Cardiac fibroblast (primary cell): ENCODE measurements at regions not wholly inside any gene's neighbourhood (a gene's known extent, or its start where the extent isn't known, plus 50 kb on each side); places are given as distances from the start of the nearest gene placed in this dataset.

Experiments
- DNase-seq, 2 donors: peaks; one replicate each; pipeline versions ENCODE4 v3.0.0 to v3.0.0-alpha.2; 2010; ENCODE audit warnings: low read depth in 2 of 2
- H3K4me3 ChIP-seq, 2 donors: replicated peaks in 1 of 2; 1 replicate in 1 of 2; 2 replicates in 1 of 2; pipeline ENCODE4 v1.5.1; 2011; ENCODE audit warnings: low read depth in 2 of 2, low read length in 2 of 2, mild to moderate bottlenecking in 2 of 2, moderate library complexity in 1 of 2
- CTCF ChIP-seq: IDR thresholded peaks from one replicate; pipeline ENCODE4 v1.5.1; 2011; ENCODE audit warnings: low read depth, mild to moderate bottlenecking, low read length, inconsistent platforms

DNA sequence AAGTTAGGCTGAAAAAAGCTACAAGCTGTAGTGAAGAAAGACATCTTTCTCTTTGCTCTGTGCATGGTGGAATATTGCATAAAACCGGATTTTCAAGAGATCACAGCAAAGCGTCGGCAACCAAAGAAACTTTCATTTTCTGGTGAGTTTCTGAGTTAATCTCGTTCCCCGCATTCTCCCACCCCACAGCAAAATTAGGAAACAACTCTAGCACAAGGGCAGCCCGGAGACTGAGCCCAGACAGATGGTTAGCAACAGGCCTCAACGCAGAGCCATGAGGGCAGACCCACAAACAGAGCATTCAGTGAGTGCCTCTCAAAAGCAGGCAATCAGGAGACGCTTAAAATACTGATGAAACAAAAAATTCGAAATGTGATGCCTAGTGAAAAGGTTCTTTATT, 396.1 kb upstream of the KLF6 start:
- no peak for DNase-seq
- H3K4me3 ChIP-seq, result no peak overlapping the region
- TF ChIP-seq CTCF, result no peak

- peak in 1 of 2 donors; percentile 5 for DNase-seq
- no peak for TF ChIP-seq CTCF
- no peak overlapping the region for H3K4me3 ChIP-seq
Measured at GRCh38 chr10:4177791-4178190, 392.8 kb upstream of the KLF6 start.

- DNase-seq, result no peak
- TF ChIP-seq CTCF, result no peak
- H3K4me3 ChIP-seq, result no peak overlapping the region
Measured at GRCh38 chr10:4176500-4177281, 391.7 kb upstream of the KLF6 start.

DNA sequence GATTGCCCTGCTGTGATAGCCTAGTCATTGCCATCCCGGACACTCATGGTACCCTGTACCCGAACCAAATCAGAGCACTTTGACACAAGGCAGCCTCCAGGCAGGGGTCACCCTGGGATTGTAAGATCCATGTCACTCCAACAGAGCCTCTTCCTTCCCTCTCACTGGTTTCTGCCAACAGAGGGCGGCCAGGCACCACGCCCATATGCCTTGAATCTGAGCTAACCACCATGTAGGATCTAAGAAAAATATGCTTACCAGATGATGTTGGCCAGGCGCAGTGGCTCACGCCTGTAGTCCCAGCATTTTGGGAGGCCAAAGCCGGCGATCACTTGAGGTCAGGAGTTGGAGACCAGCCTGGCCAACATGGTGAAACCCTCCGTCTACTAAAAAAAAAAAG, 389.2 kb upstream of the KLF6 start:
- peak; percentile 5 to 8 for DNase-seq
- no peak for TF ChIP-seq CTCF
- H3K4me3 ChIP-seq, result no peak overlapping the region

GRCh38 chr10:4170633-4171314, 385.8 kb upstream of the KLF6 start:
- no peak for TF ChIP-seq CTCF
- DNase-seq, result no peak
- no peak overlapping the region for H3K4me3 ChIP-seq

DNA sequence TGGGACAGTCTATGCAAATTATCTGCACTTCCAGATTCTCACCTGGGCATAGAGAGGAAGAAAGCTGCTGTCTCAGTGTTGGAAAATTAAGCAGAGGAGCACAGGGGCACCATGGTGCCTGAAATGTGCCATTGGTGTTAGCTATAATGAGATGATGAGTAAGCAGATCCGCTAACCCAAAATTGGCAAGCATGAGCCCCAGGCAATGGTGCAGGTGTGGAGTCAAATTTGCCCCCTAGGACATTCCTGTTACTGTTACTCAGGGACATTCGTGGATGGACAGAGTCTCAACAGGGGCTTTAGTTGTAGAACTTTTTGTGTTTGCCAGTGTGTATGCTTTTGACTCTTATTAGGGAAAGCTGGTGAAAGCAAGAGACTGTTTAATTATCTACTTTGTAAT, 385.2 kb upstream of the KLF6 start:
- DNase-seq, result no peak
- TF ChIP-seq CTCF, result no peak
- H3K4me3 ChIP-seq, result no peak overlapping the region
